NCI-H2227 treated with DMSO at 0.1 percent for 48 hours (cell line): ENCODE measurements at regions not wholly inside any gene's neighbourhood (a gene's known extent, or its start where the extent isn't known, plus 50 kb on each side); places are given as distances from the start of the nearest gene placed in this dataset.

Experiments used
- DNase-seq: peaks from one replicate; lab custom pipeline; 2025; lab: John Stamatoyannopoulos, UW

GRCh38 chr5:3954633-3955032 lies 359.0 kb downstream of the IRX1 start:
- DNase-seq: no peak

- no peak for DNase-seq
Measured at GRCh38 chr5:3957658-3958057, 362.0 kb downstream of the IRX1 start.

GRCh38 chr5:3958389-3958788 lies 362.8 kb downstream of the IRX1 start:
- DNase-seq: no peak

- no peak for DNase-seq
Measured at GRCh38 chr5:3962113-3962512, 366.5 kb downstream of the IRX1 start.

- no peak for DNase-seq
Measured at GRCh38 chr5:3963652-3964051, 368.0 kb downstream of the IRX1 start.

GRCh38 chr5:3980156-3980555 lies 384.5 kb downstream of the IRX1 start:
- DNase-seq: no peak

- no peak for DNase-seq
Measured at GRCh38 chr5:3987867-3988266, 392.2 kb downstream of the IRX1 start.

GRCh38 chr5:3993856-3994473 lies 398.3 kb downstream of the IRX1 start:
- DNase-seq: no peak

GRCh38 chr5:3994628-3995027 lies 399.0 kb downstream of the IRX1 start:
- no peak for DNase-seq

GRCh38 chr5:3995954-3996619 lies 400.5 kb downstream of the IRX1 start:
- DNase-seq: no peak

- DNase-seq: no peak
Measured at GRCh38 chr5:3996707-3997336, 401.2 kb downstream of the IRX1 start.

GRCh38 chr5:3997670-3998069 lies 402.0 kb downstream of the IRX1 start:
- DNase-seq: no peak

GRCh38 chr5:3999929-4000328 lies 404.3 kb downstream of the IRX1 start:
- no peak for DNase-seq

GRCh38 chr5:4001004-4001403 lies 405.4 kb downstream of the IRX1 start:
- DNase-seq: no peak

- DNase-seq: no peak
Measured at GRCh38 chr5:4001758-4002533, 406.3 kb downstream of the IRX1 start.

- DNase-seq: no peak
Measured at GRCh38 chr5:4005335-4005734, 409.7 kb downstream of the IRX1 start.

- DNase-seq: no peak
Measured at GRCh38 chr5:4007001-4007400, 411.4 kb downstream of the IRX1 start.

- no peak for DNase-seq
Measured at GRCh38 chr5:4011943-4012342, 416.3 kb downstream of the IRX1 start.

- DNase-seq: no peak
Measured at GRCh38 chr5:4013106-4013898, 417.7 kb downstream of the IRX1 start.

- no peak for DNase-seq
Measured at GRCh38 chr5:4015709-4016108, 420.1 kb downstream of the IRX1 start.

- DNase-seq: no peak
Measured at GRCh38 chr5:4017076-4017803, 421.6 kb downstream of the IRX1 start.
